ENCODE measurements at regions not wholly inside any gene's neighbourhood (a gene's known extent, or its start where the extent isn't known, plus 50 kb on each side); places are given as distances from the start of the nearest gene placed in this dataset.

GRCh38 chr5:82560561-82560960 lies 282.4 kb upstream of the RPS23 start:
- DNase-seq (ENCODE audit: low spot score), result no peak
- TF ChIP-seq CTCF (IDR thresholded peaks at IDR 0.05; ENCODE audit: extremely low read depth, insufficient read depth, missing control alignments), result no peak
- in situ Hi-C loops (cut with MboI; ENCODE audit: low pct_unique_long_range_greater_than_20kb, low sequenced_read_pairs, unreplicated experiment), result no loop called here

GRCh38 chr5:82551840-82552385 lies 273.8 kb upstream of the RPS23 start:
- no peak for TF ChIP-seq CTCF (IDR thresholded peaks at IDR 0.05; ENCODE audit: extremely low read depth, insufficient read depth, missing control alignments)
- no peak for DNase-seq (ENCODE audit: low spot score)
- in situ Hi-C loops (cut with MboI; ENCODE audit: low pct_unique_long_range_greater_than_20kb, low sequenced_read_pairs, unreplicated experiment), result no loop called here

GRCh38 chr5:82551192-82551591 lies 273.0 kb upstream of the RPS23 start:
- no peak for DNase-seq (ENCODE audit: low spot score)
- no peak for TF ChIP-seq CTCF (IDR thresholded peaks at IDR 0.05; ENCODE audit: extremely low read depth, insufficient read depth, missing control alignments)
- in situ Hi-C loops (cut with MboI; ENCODE audit: low pct_unique_long_range_greater_than_20kb, low sequenced_read_pairs, unreplicated experiment), result no loop called here

- no peak for TF ChIP-seq CTCF (IDR thresholded peaks at IDR 0.05; ENCODE audit: extremely low read depth, insufficient read depth, missing control alignments)
These were observed 271.1 kb upstream of the RPS23 start for GRCh38 chr5:82549263-82549662.

GRCh38 chr5:82544004-82544403 lies 265.9 kb upstream of the RPS23 start:
- no peak for TF ChIP-seq CTCF (IDR thresholded peaks at IDR 0.05; ENCODE audit: extremely low read depth, insufficient read depth, missing control alignments)
- in situ Hi-C loops (cut with MboI; ENCODE audit: low pct_unique_long_range_greater_than_20kb, low sequenced_read_pairs, unreplicated experiment), result no loop called here
- no peak for DNase-seq (ENCODE audit: low spot score)

More at GRCh38 chr5:82549263-82549662, 271.1 kb upstream of the RPS23 start:
- DNase-seq (ENCODE audit: low spot score), result no peak
- in situ Hi-C loops (cut with MboI; ENCODE audit: low pct_unique_long_range_greater_than_20kb, low sequenced_read_pairs, unreplicated experiment), result no loop called here

- in situ Hi-C loops (cut with MboI; ENCODE audit: low pct_unique_long_range_greater_than_20kb, low sequenced_read_pairs, unreplicated experiment), result no loop called here
- DNase-seq (ENCODE audit: low spot score), result no peak
- no peak for TF ChIP-seq CTCF (IDR thresholded peaks at IDR 0.05; ENCODE audit: extremely low read depth, insufficient read depth, missing control alignments)
These were observed 262.1 kb upstream of the RPS23 start for GRCh38 chr5:82540301-82540700.
